ENCODE measurements at regions not wholly inside any gene's neighbourhood (a gene's known extent, or its start where the extent isn't known, plus 50 kb on each side); places are given as distances from the start of the nearest gene placed in this dataset.

GRCh38 chr16:74078511-74079231 is 217.9 kb upstream of the PSMD7 start (continued):
- no peak for TF ChIP-seq ZNF462 (CRISPR knock-in tag; IDR thresholded peaks at IDR 0.05)

GRCh38 chr16:74076568-74076967 is 220.0 kb upstream of the PSMD7 start:
- H3K27me3 Mint-ChIP-seq (ENCODE audit: insufficient read depth, low read depth, poor library complexity) = no peaks in the 10 kb centered on the region
- no peak overlapping the region for H3K4me3 Mint-ChIP-seq
- peaks cover 16% of the 10 kb centered on the region for H3K36me3 Mint-ChIP-seq (ENCODE audit: low read depth)
- Histone ChIP-seq H3K27me3 (ENCODE audit: insufficient read depth) (no peaks in the 10 kb centered on the region), H3K79me2 (replicated peaks; ENCODE audit: insufficient read depth) (no peaks in the 10 kb centered on the region), H3K4me2 (no peak overlapping the region), H3K4me3 (no peak overlapping the region), H3F3A (replicated peaks; ENCODE audit: low read depth) (no peaks in the 10 kb centered on the region), H4K20me1 (replicated peaks; ENCODE audit: insufficient read depth) (no peaks in the 10 kb centered on the region), H3K9me2 (ENCODE audit: insufficient read depth) (no peaks in the 10 kb centered on the region), H3K36me3 (ENCODE audit: insufficient read depth) (peaks cover 11% of the 10 kb centered on the region), H3K4me1 (ENCODE audit: insufficient read depth) (0 out of 2 replicates have a peak, but pooled peaks cover 19% of the 10 kb centered on the region), H2AFZ (no peak overlapping the region), H3K27ac (ENCODE audit: low read depth) (no peak overlapping the region)
- H3K4me1 Mint-ChIP-seq = peaks cover 18% of the 10 kb centered on the region
- TF ChIP-seq EZH2phosphoT487 (IDR thresholded peaks at IDR 0.05; ENCODE audit: unreplicated experiment) = no peak
- TF ChIP-seq ZNF462 (CRISPR knock-in tag; IDR thresholded peaks at IDR 0.05) = peak; percentile 33; the same call in 1 of the 2 replicates
- TF ChIP-seq NANOG (IDR thresholded peaks at IDR 0.05; ENCODE audit: borderline replicate concordance) = no peak
- peak overlapping the region; percentile 7; the same call in 1 of the 2 replicates for H3K27ac Mint-ChIP-seq
- peaks cover 22% of the 10 kb centered on the region for H3K9me3 Mint-ChIP-seq
- ATAC-seq (peak; percentile 68), DNase-seq (ENCODE audit: low spot score) (peak; percentile 15)
